HG02571 (cell line): ENCODE measurements at regions not wholly inside any gene's neighbourhood (a gene's known extent, or its start where the extent isn't known, plus 50 kb on each side); places are given as distances from the start of the nearest gene placed in this dataset.

Source experiments
- ATAC-seq: cut with Tn5 transposase; IDR thresholded peaks from one replicate; pipeline ENCODE4 v1.9.1; 2021; ENCODE audit warnings: mild to moderate bottlenecking, moderate library complexity; ENCODE audit not compliant: unreplicated experiment

GRCh38 chr5:44868541-44868940 is 59.8 kb downstream of the MRPS30 start:
- ATAC-seq: no peak

GRCh38 chr5:44869928-44870327 is 61.2 kb downstream of the MRPS30 start:
- ATAC-seq: no peak

GRCh38 chr5:44870430-44870829 is 61.7 kb downstream of the MRPS30 start:
- no peak for ATAC-seq

GRCh38 chr5:44871401-44871800 is 62.7 kb downstream of the MRPS30 start:
- no peak for ATAC-seq

GRCh38 chr5:44875661-44876605 is 67.2 kb downstream of the MRPS30 start:
- ATAC-seq: peak; percentile 99

GRCh38 chr5:44881266-44881665 is 72.5 kb downstream of the MRPS30 start:
- no peak for ATAC-seq

- ATAC-seq: no peak
Observed at GRCh38 chr5:44884036-44884435, 75.3 kb downstream of the MRPS30 start.

GRCh38 chr5:44885903-44886302 is 77.2 kb downstream of the MRPS30 start:
- ATAC-seq: peak; percentile 81

GRCh38 chr5:44887722-44888121 is 79.0 kb downstream of the MRPS30 start:
- ATAC-seq: peak; percentile 50

GRCh38 chr5:44888435-44888834 is 79.7 kb downstream of the MRPS30 start:
- no peak for ATAC-seq

- no peak for ATAC-seq
Observed at GRCh38 chr5:44891116-44891515, 82.4 kb downstream of the MRPS30 start.

GRCh38 chr5:44900273-44900954 is 91.7 kb downstream of the MRPS30 start:
- ATAC-seq: no peak

GRCh38 chr5:44907396-44907795 is 98.6 kb downstream of the MRPS30 start:
- ATAC-seq: no peak

- no peak for ATAC-seq
Observed at GRCh38 chr5:44909004-44909403, 100.3 kb downstream of the MRPS30 start.

GRCh38 chr5:44911501-44911900 is 102.8 kb downstream of the MRPS30 start:
- no peak for ATAC-seq

GRCh38 chr5:44914221-44914620 is 105.5 kb downstream of the MRPS30 start:
- ATAC-seq: no peak

- ATAC-seq: no peak
Observed at GRCh38 chr5:44919560-44919959, 110.8 kb downstream of the MRPS30 start.

- ATAC-seq: no peak
Observed at GRCh38 chr5:44927115-44927733, 118.5 kb downstream of the MRPS30 start.

- peak; percentile 99 for ATAC-seq
Observed at GRCh38 chr5:44932922-44933585, 124.3 kb downstream of the MRPS30 start.

GRCh38 chr5:44933686-44934085 is 124.9 kb downstream of the MRPS30 start:
- ATAC-seq: peak; percentile 14

GRCh38 chr5:44935262-44935661 is 126.5 kb downstream of the MRPS30 start:
- no peak for ATAC-seq
